Neural progenitor cell (in vitro differentiated cells): ENCODE measurements at regions not wholly inside any gene's neighbourhood (a gene's known extent, or its start where the extent isn't known, plus 50 kb on each side); places are given as distances from the start of the nearest gene placed in this dataset.

Experiments
- EZH2 ChIP-seq: fragments of 200-600 bp; sonication (generic); IDR thresholded peaks from 2 replicates; pipeline ENCODE4 v1.6.1; 2017; ENCODE audit warnings: antibody characterized with exemption, mild to moderate bottlenecking, moderate library complexity
- EZH2phosphoT487 ChIP-seq: fragments of 200-600 bp; sonication (generic); IDR thresholded peaks from 2 replicates; pipeline ENCODE4 v1.6.1; 2017; ENCODE audit warnings: antibody characterized with exemption
- TF ChIP-seq, protein P1 (sequence below): fragments of 200-600 bp; sonication (generic); IDR thresholded peaks from 2 replicates; pipeline ENCODE4 v1.5.1; 2017; ENCODE audit warnings: antibody characterized with exemption, mild to moderate bottlenecking

DNA sequence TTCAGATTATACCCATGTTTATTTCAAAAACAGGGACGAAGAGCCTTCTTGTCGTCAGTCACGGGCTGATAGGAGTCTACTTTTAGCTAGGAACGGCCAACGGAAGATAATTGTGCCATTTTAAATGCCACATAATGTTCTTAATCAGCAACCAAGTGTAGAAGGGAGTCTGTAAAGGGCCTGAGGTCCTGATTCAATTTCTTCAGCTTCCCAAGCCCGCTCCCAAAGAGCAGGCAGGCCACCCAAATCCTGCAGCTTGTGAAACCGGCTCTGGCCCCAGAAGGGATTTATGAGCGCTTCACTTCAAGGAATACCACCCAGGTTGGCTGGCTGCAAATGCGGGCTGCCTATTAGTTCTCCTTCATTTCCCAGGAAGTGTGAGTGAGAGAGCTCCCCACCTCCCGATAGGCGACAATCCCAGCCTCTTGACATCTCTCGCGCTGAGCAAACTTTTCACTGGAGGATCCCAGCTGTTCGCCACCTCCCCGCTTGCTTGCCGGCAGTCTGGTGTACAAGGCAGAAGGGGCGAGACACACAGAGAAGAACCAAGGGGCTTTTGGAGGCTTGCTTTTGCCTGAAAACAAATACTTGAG lies 272.9 kb downstream of the CDH20 start:
- TF ChIP-seq, protein P1, sequence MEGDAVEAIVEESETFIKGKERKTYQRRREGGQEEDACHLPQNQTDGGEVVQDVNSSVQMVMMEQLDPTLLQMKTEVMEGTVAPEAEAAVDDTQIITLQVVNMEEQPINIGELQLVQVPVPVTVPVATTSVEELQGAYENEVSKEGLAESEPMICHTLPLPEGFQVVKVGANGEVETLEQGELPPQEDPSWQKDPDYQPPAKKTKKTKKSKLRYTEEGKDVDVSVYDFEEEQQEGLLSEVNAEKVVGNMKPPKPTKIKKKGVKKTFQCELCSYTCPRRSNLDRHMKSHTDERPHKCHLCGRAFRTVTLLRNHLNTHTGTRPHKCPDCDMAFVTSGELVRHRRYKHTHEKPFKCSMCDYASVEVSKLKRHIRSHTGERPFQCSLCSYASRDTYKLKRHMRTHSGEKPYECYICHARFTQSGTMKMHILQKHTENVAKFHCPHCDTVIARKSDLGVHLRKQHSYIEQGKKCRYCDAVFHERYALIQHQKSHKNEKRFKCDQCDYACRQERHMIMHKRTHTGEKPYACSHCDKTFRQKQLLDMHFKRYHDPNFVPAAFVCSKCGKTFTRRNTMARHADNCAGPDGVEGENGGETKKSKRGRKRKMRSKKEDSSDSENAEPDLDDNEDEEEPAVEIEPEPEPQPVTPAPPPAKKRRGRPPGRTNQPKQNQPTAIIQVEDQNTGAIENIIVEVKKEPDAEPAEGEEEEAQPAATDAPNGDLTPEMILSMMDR: no peak
- TF ChIP-seq EZH2: no peak
- no peak for TF ChIP-seq EZH2phosphoT487
